Progenitor cell of endocrine pancreas (in vitro differentiated cells): ENCODE measurements at regions not wholly inside any gene's neighbourhood (a gene's known extent, or its start where the extent isn't known, plus 50 kb on each side); places are given as distances from the start of the nearest gene placed in this dataset.
"Not testable (repeated sequence)": the region's sequence is repeated elsewhere in the genome, so short reads cannot be mapped to it uniquely, and the experiment has no call there.

Experiments
- DNase-seq: peaks from one replicate; pipeline ENCODE4 v3.0.0; 2021; ENCODE audit warnings: low spot score; ENCODE audit not compliant: unreplicated experiment
- H3K27ac Mint-ChIP-seq: 2 replicates; pipeline ENCODE4 v1.8.0; 2021; ENCODE audit warnings: mild to moderate bottlenecking, moderate library complexity, mixed read lengths
- H3K27me3 Mint-ChIP-seq: 2 replicates; pipeline ENCODE4 v1.8.0; 2021; ENCODE audit warnings: mixed read lengths
- H3K36me3 Mint-ChIP-seq: 2 replicates; pipeline ENCODE4 v1.8.0; 2022; ENCODE audit warnings: mixed read lengths; ENCODE audit not compliant: insufficient read depth
- H3K4me1 Mint-ChIP-seq: 2 replicates; pipeline ENCODE4 v1.8.0; 2021; ENCODE audit warnings: low read depth, mixed read lengths
- H3K4me3 Mint-ChIP-seq: 2 replicates; pipeline ENCODE4 v1.8.0; 2021; ENCODE audit warnings: low read depth, mild to moderate bottlenecking, moderate library complexity, mixed read lengths
- H3K9me3 Mint-ChIP-seq: 2 replicates; pipeline ENCODE4 v1.8.0; 2021; ENCODE audit warnings: low read depth, mixed read lengths
- CTCF ChIP-seq: fragments of 200-600 bp; sonication (generic); IDR thresholded peaks from one replicate; pipeline ENCODE4 v1.5.0; 2021; ENCODE audit warnings: antibody characterized with exemption, mild to moderate bottlenecking; ENCODE audit not compliant: unreplicated experiment

- no peak overlapping the region for H3K27ac Mint-ChIP-seq
- no peak overlapping the region for H3K4me3 Mint-ChIP-seq
- H3K4me1 Mint-ChIP-seq, result peaks cover 14% of the 10 kb centered on the region
- no peaks in the 10 kb centered on the region for H3K36me3 Mint-ChIP-seq
- DNase-seq, result no peak
- no peak for TF ChIP-seq CTCF
- H3K9me3 Mint-ChIP-seq, result no peaks in the 10 kb centered on the region
- peaks cover 76% of the 10 kb centered on the region for H3K27me3 Mint-ChIP-seq
Measured at GRCh38 chr1:177877086-177877485, 92.8 kb downstream of the SEC16B start.

- no peak overlapping the region for H3K27ac Mint-ChIP-seq
- no peak overlapping the region for H3K4me3 Mint-ChIP-seq
Measured at GRCh38 chr1:177873238-177873637, 96.6 kb downstream of the SEC16B start.

GRCh38 chr1:177872308-177872900 is 97.5 kb downstream of the SEC16B start:
- DNase-seq, result no peak
- H3K9me3 Mint-ChIP-seq, result no peaks in the 10 kb centered on the region
- no peak for TF ChIP-seq CTCF
- H3K27ac Mint-ChIP-seq, result no peak overlapping the region
- H3K4me1 Mint-ChIP-seq, result peaks cover 22% of the 10 kb centered on the region
- no peak overlapping the region for H3K4me3 Mint-ChIP-seq
- H3K36me3 Mint-ChIP-seq, result no peaks in the 10 kb centered on the region
- H3K27me3 Mint-ChIP-seq, result peaks cover 55% of the 10 kb centered on the region

More at GRCh38 chr1:177873238-177873637, 96.6 kb downstream of the SEC16B start:
- DNase-seq, result no peak
- Mint-ChIP-seq H3K9me3 (no peaks in the 10 kb centered on the region), H3K4me1 (peaks cover 21% of the 10 kb centered on the region), H3K36me3 (no peaks in the 10 kb centered on the region), H3K27me3 (peaks cover 56% of the 10 kb centered on the region)
- TF ChIP-seq CTCF, result no peak

GRCh38 chr1:177871613-177872307 is 98.1 kb downstream of the SEC16B start:
- no peak for DNase-seq
- H3K4me1 Mint-ChIP-seq, result peaks cover 22% of the 10 kb centered on the region
- H3K4me3 Mint-ChIP-seq, result no peak overlapping the region
- TF ChIP-seq CTCF, result no peak
- H3K36me3 Mint-ChIP-seq, result no peaks in the 10 kb centered on the region
- peaks cover 49% of the 10 kb centered on the region for H3K27me3 Mint-ChIP-seq
- H3K27ac Mint-ChIP-seq, result no peak overlapping the region
- no peaks in the 10 kb centered on the region for H3K9me3 Mint-ChIP-seq

- Mint-ChIP-seq H3K4me1 (peaks cover 22% of the 10 kb centered on the region), H3K36me3 (no peaks in the 10 kb centered on the region), H3K27me3 (peaks cover 36% of the 10 kb centered on the region), H3K27ac (no peak overlapping the region), H3K4me3 (no peak overlapping the region), H3K9me3 (no peaks in the 10 kb centered on the region)
- no peak for TF ChIP-seq CTCF
- no peak for DNase-seq
Measured at GRCh38 chr1:177869586-177869985, 100.3 kb downstream of the SEC16B start.

- H3K27ac Mint-ChIP-seq, H3K9me3 Mint-ChIP-seq, H3K36me3 Mint-ChIP-seq, H3K4me3 Mint-ChIP-seq, DNase-seq: not testable (repeated sequence)
- Mint-ChIP-seq H3K27me3 (peaks cover 31% of the 10 kb centered on the region), H3K4me1 (peaks cover 22% of the 10 kb centered on the region)
Measured at GRCh38 chr1:177869011-177869410, 100.8 kb downstream of the SEC16B start.
